ENCODE measurements at regions not wholly inside any gene's neighbourhood (a gene's known extent, or its start where the extent isn't known, plus 50 kb on each side); places are given as distances from the start of the nearest gene placed in this dataset.

GRCh38 chr11:76728778-76729177, 54.4 kb upstream of the TSKU start:
- TF ChIP-seq ZNF274 (IDR thresholded peaks at IDR 0.05; ENCODE audit: low read depth, low read length): no peak
- TF ChIP-seq YY1 (IDR thresholded peaks at IDR 0.05; ENCODE audit: insufficient read depth, insufficient read length): no peak
- TF ChIP-seq SUZ12 (IDR thresholded peaks at IDR 0.05; ENCODE audit: extremely low read depth, insufficient read depth, insufficient read length): no peak

All from NT2/D1 (cell line).